H1 (cell line): ENCODE measurements at regions not wholly inside any gene's neighbourhood (a gene's known extent, or its start where the extent isn't known, plus 50 kb on each side); places are given as distances from the start of the nearest gene placed in this dataset.

Experiments
- BRCA1 ChIP-seq: IDR thresholded peaks from 2 replicates; pipeline ENCODE4 v1.6.1; 2012; ENCODE audit warnings: low read depth, low read length, improper control_type of control experiment
- CHD2 ChIP-seq: IDR thresholded peaks from 2 replicates; pipeline ENCODE4 v1.6.1; 2012; ENCODE audit warnings: low read length, improper control_type of control experiment
- CTCF ChIP-seq, 3 experiments: IDR thresholded peaks; 1 replicate in 2 of 3; 2 replicates in 1 of 3; pipeline versions ENCODE4 v1.5.1 to v1.6.1; 2011; ENCODE audit warnings: low read length in 3 of 3, mild to moderate bottlenecking in 3 of 3, inconsistent platforms in 2 of 3, low read depth in 1 of 3, moderate library complexity in 1 of 3; ENCODE audit not compliant: insufficient read depth in 1 of 3; ENCODE audit errors: control extremely low read depth in 1 of 3
- NANOG ChIP-seq: IDR thresholded peaks from 2 replicates; pipeline ENCODE4 v1.6.1; 2011; ENCODE audit warnings: low read length, low read depth, mild to moderate bottlenecking, inconsistent platforms; ENCODE audit not compliant: insufficient read depth, poor library complexity, severe bottlenecking
- RAD21 ChIP-seq, 2 experiments: IDR thresholded peaks in 1 of 2; conservative IDR thresholded peaks in 1 of 2; 2 replicates each; pipeline ENCODE4 v1.6.1; 2011; ENCODE audit warnings: low read depth in 2 of 2, low read length in 2 of 2, improper control_type of control experiment in 1 of 2, inconsistent platforms in 1 of 2, mild to moderate bottlenecking in 1 of 2, moderate library complexity in 1 of 2
- SRF ChIP-seq: IDR thresholded peaks from 2 replicates; pipeline ENCODE4 v1.6.1; 2011; ENCODE audit warnings: mild to moderate bottlenecking, low read depth, low read length, moderate library complexity
- TCF12 ChIP-seq: IDR thresholded peaks from 2 replicates; pipeline ENCODE4 v1.6.1; 2011; ENCODE audit warnings: low read depth, mild to moderate bottlenecking, low read length

GRCh38 chr17:68693896-68694295, 92.7 kb upstream of the FAM20A start:
- no peak for TF ChIP-seq CTCF (IDR thresholded peaks at IDR 0.05; ENCODE audit: control extremely low read depth in 1 of 3, insufficient read depth in 1 of 3, low read depth in 1 of 3, low read length in 3 of 3)
- no peak for TF ChIP-seq BRCA1
- no peak for TF ChIP-seq CHD2
- TF ChIP-seq SRF = no peak
- TF ChIP-seq NANOG = no peak
- TF ChIP-seq TCF12 = no peak
- TF ChIP-seq RAD21 (IDR thresholded peaks at IDR 0.05 in 1 of 2, conservative IDR thresholded peaks at IDR 0.05 in 1 of 2; ENCODE audit: low read depth in 2 of 2, low read length in 2 of 2) = no peak
